Left ventricle myocardium inferior (tissue), 1 donor: ENCODE measurements at regions not wholly inside any gene's neighbourhood (a gene's known extent, or its start where the extent isn't known, plus 50 kb on each side); places are given as distances from the start of the nearest gene placed in this dataset.

Experiments
- DNase-seq: peaks from one replicate; pipeline ENCODE4 v3.0.0-alpha.2; 2020
- H3K27ac ChIP-seq: fragments of 200-600 bp; replicated peaks from 2 replicates; pipeline ENCODE4 v1.8.0; 2021
- H3K27me3 ChIP-seq: fragments of 200-600 bp; 2 replicates; pipeline ENCODE4 v1.8.0; 2021; ENCODE audit warnings: low read depth
- H3K36me3 ChIP-seq: fragments of 200-600 bp; 2 replicates; pipeline ENCODE4 v1.8.0; 2021
- H3K4me1 ChIP-seq: fragments of 200-600 bp; 2 replicates; pipeline ENCODE4 v1.8.0; 2021
- H3K4me3 ChIP-seq: fragments of 200-600 bp; 2 replicates; pipeline ENCODE4 v1.8.0; 2021; ENCODE audit warnings: mild to moderate bottlenecking, moderate library complexity
- H3K9me3 ChIP-seq: fragments of 200-600 bp; replicated peaks from 2 replicates; pipeline ENCODE4 v1.8.0; 2021
- CTCF ChIP-seq: fragments of 200-600 bp; IDR thresholded peaks from 2 replicates; pipeline ENCODE4 v1.8.0; 2021; ENCODE audit warnings: antibody characterized with exemption, mild to moderate bottlenecking, borderline replicate concordance
- intact Hi-C: fragments of 100-400 bp; cut with micrococcal nuclease; formaldehyde crosslinking; loops from one replicate; pipeline ENCODE4 v1.11.0; 2022
- donor health status: DM: no; HTN: yes; CAD: no; lungs with severe emphysema.

GRCh38 chr2:76599732-76600368 lies 889.1 kb upstream of the GCFC2 start:
- H3K4me3 ChIP-seq, result no peak overlapping the region
- no peaks in the 10 kb centered on the region for H3K27me3 ChIP-seq
- H3K4me1 ChIP-seq, result no peaks in the 10 kb centered on the region
- H3K27ac ChIP-seq, result no peak overlapping the region
- H3K36me3 ChIP-seq, result no peaks in the 10 kb centered on the region
- DNase-seq, result no peak
- intact Hi-C loops, result loop anchor here (10.0 kb wide), 1 partner anchor 405 kb away; no protein-coding TSS in a partner anchor
- H3K9me3 ChIP-seq, result no peaks in the 10 kb centered on the region
- peak; percentile 83 for TF ChIP-seq CTCF

DNA sequence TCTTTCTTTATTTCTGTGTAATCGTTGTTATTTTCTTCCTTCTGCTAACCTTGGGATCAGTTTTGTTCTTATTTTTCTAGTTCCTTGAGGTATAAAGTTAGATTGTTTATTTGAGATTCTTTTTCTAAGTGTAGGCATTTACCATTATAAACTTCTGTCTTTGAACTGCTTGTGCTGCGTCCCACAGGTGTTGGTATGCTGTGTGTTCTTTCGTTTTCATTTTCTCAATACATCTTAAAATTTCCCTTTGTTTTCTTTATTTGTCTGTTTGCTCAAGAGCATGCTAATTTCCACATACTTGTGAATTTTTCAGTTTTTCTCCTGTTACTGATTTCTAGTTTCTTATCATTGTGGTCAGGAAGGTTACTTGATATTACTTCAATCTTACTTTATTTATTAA lies 873.8 kb upstream of the GCFC2 start:
- no peak for DNase-seq
- Histone ChIP-seq H3K27me3 (no peaks in the 10 kb centered on the region), H3K27ac (no peak overlapping the region), H3K4me3 (no peak overlapping the region), H3K9me3 (peaks cover 14% of the 10 kb centered on the region), H3K36me3 (no peaks in the 10 kb centered on the region), H3K4me1 (no peaks in the 10 kb centered on the region)
- intact Hi-C loops, result no loop called here
- no peak for TF ChIP-seq CTCF

- Histone ChIP-seq H3K27ac (no peak overlapping the region), H3K4me1 (no peaks in the 10 kb centered on the region), H3K4me3 (no peak overlapping the region), H3K36me3 (no peaks in the 10 kb centered on the region), H3K9me3 (peaks cover 14% of the 10 kb centered on the region), H3K27me3 (no peaks in the 10 kb centered on the region)
- intact Hi-C loops, result no loop called here
- DNase-seq, result no peak
- TF ChIP-seq CTCF, result no peak
Observed at GRCh38 chr2:76579911-76580310, 869.2 kb upstream of the GCFC2 start.

DNA sequence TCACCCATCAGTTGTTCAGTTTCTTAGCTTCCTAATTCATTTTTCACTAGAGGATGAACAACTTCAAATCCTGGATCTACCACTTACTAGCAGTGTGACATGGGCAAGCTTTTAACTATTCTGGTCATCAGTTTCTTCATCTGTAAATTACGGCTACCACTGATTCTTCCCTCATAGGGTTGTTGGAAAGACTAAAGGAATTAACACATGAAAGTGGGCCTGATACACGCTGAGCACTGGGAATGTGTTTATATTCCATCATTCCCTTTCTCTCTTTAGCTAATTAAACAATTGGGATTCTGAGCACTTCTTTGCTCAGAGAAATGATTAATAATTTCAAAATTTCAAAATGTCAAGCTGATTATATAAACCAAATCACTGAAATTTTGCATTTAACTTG lies 862.3 kb upstream of the GCFC2 start:
- no peak overlapping the region for H3K27ac ChIP-seq
- H3K4me3 ChIP-seq, result no peak overlapping the region
- H3K9me3 ChIP-seq, result no peaks in the 10 kb centered on the region
- H3K27me3 ChIP-seq, result no peaks in the 10 kb centered on the region
- intact Hi-C loops, result no loop called here
- no peaks in the 10 kb centered on the region for H3K4me1 ChIP-seq
- no peak for DNase-seq
- TF ChIP-seq CTCF, result no peak
- no peaks in the 10 kb centered on the region for H3K36me3 ChIP-seq

GRCh38 chr2:76569819-76570218 lies 859.1 kb upstream of the GCFC2 start:
- no peak overlapping the region for H3K27ac ChIP-seq
- no peak for TF ChIP-seq CTCF
- no peaks in the 10 kb centered on the region for H3K27me3 ChIP-seq

GRCh38 chr2:76567478-76567877 lies 856.8 kb upstream of the GCFC2 start:
- no peaks in the 10 kb centered on the region for H3K4me1 ChIP-seq
- no peaks in the 10 kb centered on the region for H3K9me3 ChIP-seq
- intact Hi-C loops, result no loop called here
- no peak overlapping the region for H3K4me3 ChIP-seq
- no peak for DNase-seq
- TF ChIP-seq CTCF, result no peak
- no peaks in the 10 kb centered on the region for H3K36me3 ChIP-seq
- no peak overlapping the region for H3K27ac ChIP-seq
- H3K27me3 ChIP-seq, result no peaks in the 10 kb centered on the region

More at GRCh38 chr2:76569819-76570218, 859.1 kb upstream of the GCFC2 start:
- no peak for DNase-seq
- intact Hi-C loops, result no loop called here
- Histone ChIP-seq H3K9me3 (no peaks in the 10 kb centered on the region), H3K36me3 (no peaks in the 10 kb centered on the region), H3K4me1 (no peaks in the 10 kb centered on the region), H3K4me3 (no peak overlapping the region)
